ENCODE measurements at regions not wholly inside any gene's neighbourhood (a gene's known extent, or its start where the extent isn't known, plus 50 kb on each side); places are given as distances from the start of the nearest gene placed in this dataset.

- no peaks in the 10 kb centered on the region for H3K36me3 Mint-ChIP-seq (ENCODE audit: low read depth)
- Histone ChIP-seq H3K9me2 (ENCODE audit: insufficient read depth) (peaks cover 8% of the 10 kb centered on the region), H3K27ac (ENCODE audit: low read depth) (no peak overlapping the region), H2AFZ (no peak overlapping the region), H4K20me1 (replicated peaks; ENCODE audit: insufficient read depth) (no peaks in the 10 kb centered on the region), H3K4me1 (ENCODE audit: insufficient read depth) (no peaks in the 10 kb centered on the region), H3K4me2 (no peak overlapping the region), H3F3A (replicated peaks; ENCODE audit: low read depth) (no peaks in the 10 kb centered on the region), H3K27me3 (ENCODE audit: insufficient read depth) (no peaks in the 10 kb centered on the region), H3K79me2 (replicated peaks; ENCODE audit: insufficient read depth) (no peaks in the 10 kb centered on the region), H3K4me3 (no peak overlapping the region), H3K36me3 (ENCODE audit: insufficient read depth) (no peaks in the 10 kb centered on the region)
- H3K9me3 Mint-ChIP-seq = no peaks in the 10 kb centered on the region
- no peaks in the 10 kb centered on the region for H3K27me3 Mint-ChIP-seq (ENCODE audit: insufficient read depth, low read depth, poor library complexity)
- no peaks in the 10 kb centered on the region for H3K4me1 Mint-ChIP-seq
- no peak overlapping the region for H3K27ac Mint-ChIP-seq
- no peak for TF ChIP-seq ZNF462 (CRISPR knock-in tag; IDR thresholded peaks at IDR 0.05)
- TF ChIP-seq POLR2AphosphoS5 (IDR thresholded peaks at IDR 0.05; ENCODE audit: low read depth) = no peak
- TF ChIP-seq EZH2phosphoT487 (IDR thresholded peaks at IDR 0.05; ENCODE audit: unreplicated experiment) = no peak
- TF ChIP-seq ETS1 (IDR thresholded peaks at IDR 0.05) = no peak
- no peak for TF ChIP-seq EZH2 (IDR thresholded peaks at IDR 0.05; ENCODE audit: low read depth, unreplicated experiment)
- no peak for TF ChIP-seq REST (IDR thresholded peaks at IDR 0.05; ENCODE audit: unreplicated experiment)
- TF ChIP-seq JUNB (IDR thresholded peaks at IDR 0.05; ENCODE audit: unreplicated experiment) = no peak
- TF ChIP-seq ZNF331 (CRISPR knock-in tag; IDR thresholded peaks at IDR 0.05; ENCODE audit: low read depth) = no peak
- TF ChIP-seq STAT1 (IDR thresholded peaks at IDR 0.05; ENCODE audit: unreplicated experiment) = no peak
- TF ChIP-seq ZNF114 (CRISPR knock-in tag; IDR thresholded peaks at IDR 0.05) = no peak
- DNase-seq (ENCODE audit: low spot score) (no peak), ATAC-seq (no peak)
- H3K4me3 Mint-ChIP-seq = no peak overlapping the region
These were observed 170.4 kb upstream of the TET2 start for GRCh38 chr4:104976262-104976661.
